ENCODE measurements at regions not wholly inside any gene's neighbourhood (a gene's known extent, or its start where the extent isn't known, plus 50 kb on each side); places are given as distances from the start of the nearest gene placed in this dataset.

DNA sequence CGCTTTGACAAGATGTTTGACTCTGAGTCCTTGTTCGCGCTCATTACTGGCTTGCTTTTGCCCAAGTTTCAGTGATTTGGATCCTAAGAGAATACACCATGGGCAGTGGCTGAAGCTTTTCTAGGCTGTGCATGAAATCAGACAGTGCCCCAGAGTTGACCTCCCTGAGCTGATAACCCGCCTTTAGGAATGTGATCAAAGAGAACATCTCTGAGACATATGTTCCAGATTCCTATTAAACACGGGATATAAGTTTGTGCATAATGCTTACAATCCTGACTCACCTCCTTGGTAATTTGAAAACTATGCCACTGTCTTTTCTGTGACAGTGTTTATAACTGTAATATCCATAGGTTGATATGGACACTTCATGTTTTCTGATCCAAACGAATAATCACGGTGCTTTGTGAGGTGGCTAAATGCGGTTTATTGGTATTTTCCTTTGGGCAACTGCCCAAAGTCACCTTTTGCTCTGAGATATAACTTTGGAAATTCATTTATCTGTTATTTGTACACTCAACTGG, 732.9 kb downstream of the MTRR start:
- DNase-seq = no peak
- Histone ChIP-seq H3K27ac (no peak overlapping the region), H3K4me1 (no peaks in the 10 kb centered on the region), H3K36me3 (no peaks in the 10 kb centered on the region), H3K27me3 (no peaks in the 10 kb centered on the region), H3K9me3 (no peaks in the 10 kb centered on the region), H3K4me3 (no peak overlapping the region)
- TF ChIP-seq, protein P1, sequence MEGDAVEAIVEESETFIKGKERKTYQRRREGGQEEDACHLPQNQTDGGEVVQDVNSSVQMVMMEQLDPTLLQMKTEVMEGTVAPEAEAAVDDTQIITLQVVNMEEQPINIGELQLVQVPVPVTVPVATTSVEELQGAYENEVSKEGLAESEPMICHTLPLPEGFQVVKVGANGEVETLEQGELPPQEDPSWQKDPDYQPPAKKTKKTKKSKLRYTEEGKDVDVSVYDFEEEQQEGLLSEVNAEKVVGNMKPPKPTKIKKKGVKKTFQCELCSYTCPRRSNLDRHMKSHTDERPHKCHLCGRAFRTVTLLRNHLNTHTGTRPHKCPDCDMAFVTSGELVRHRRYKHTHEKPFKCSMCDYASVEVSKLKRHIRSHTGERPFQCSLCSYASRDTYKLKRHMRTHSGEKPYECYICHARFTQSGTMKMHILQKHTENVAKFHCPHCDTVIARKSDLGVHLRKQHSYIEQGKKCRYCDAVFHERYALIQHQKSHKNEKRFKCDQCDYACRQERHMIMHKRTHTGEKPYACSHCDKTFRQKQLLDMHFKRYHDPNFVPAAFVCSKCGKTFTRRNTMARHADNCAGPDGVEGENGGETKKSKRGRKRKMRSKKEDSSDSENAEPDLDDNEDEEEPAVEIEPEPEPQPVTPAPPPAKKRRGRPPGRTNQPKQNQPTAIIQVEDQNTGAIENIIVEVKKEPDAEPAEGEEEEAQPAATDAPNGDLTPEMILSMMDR (IDR thresholded peaks at IDR 0.05) = no peak
- intact Hi-C loops (cut with DNase I; ENCODE audit: low total_unique reads) = no loop called here

DNA sequence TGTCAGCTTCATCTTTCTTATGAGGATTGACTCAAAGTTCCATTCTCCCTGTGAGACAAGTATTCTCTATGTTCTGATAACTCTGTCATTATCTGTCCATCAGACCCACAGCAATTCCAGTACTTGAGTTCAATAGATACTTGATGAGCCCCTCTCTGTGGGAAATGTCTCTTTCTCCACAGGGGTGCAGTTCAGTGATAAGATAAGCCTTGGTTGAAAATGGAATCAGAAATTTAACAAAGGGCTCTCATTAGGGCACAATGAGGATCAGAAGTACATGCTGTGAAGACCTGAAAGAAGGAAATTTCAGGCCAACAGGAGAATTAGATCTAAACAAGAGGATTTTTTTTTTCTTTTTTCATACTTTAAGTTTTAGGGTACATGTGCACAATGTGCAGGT, 737.3 kb downstream of the MTRR start:
- H3K4me3 ChIP-seq = no peak overlapping the region
- no peaks in the 10 kb centered on the region for H3K4me1 ChIP-seq
- no peak overlapping the region for H3K27ac ChIP-seq
- TF ChIP-seq, protein P1 (IDR thresholded peaks at IDR 0.05) = no peak
- no peaks in the 10 kb centered on the region for H3K36me3 ChIP-seq
- no peak for DNase-seq
- intact Hi-C loops (cut with DNase I; ENCODE audit: low total_unique reads) = no loop called here
- no peaks in the 10 kb centered on the region for H3K27me3 ChIP-seq
- no peaks in the 10 kb centered on the region for H3K9me3 ChIP-seq

DNA sequence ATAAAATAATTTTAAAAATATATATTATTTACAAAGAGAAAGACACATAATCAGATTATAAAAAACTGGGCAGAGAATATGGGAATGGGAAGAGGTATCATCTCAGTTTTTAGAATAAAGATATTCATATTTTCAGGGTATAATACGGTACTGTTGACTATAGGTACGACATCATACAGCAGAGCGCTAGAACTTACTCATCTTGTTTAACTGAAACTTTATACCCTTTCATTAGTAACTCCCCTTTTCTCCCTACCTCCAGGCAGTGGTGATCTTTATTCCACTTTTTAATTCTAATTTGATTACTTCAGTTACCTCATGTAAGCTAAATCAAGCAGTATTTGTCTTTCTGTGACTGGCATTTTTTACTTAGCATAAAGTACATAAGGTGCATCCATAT, 742.1 kb downstream of the MTRR start:
- intact Hi-C loops (cut with DNase I; ENCODE audit: low total_unique reads) = no loop called here
- no peak overlapping the region for H3K27ac ChIP-seq
- no peaks in the 10 kb centered on the region for H3K9me3 ChIP-seq
- H3K27me3 ChIP-seq = no peaks in the 10 kb centered on the region
- no peaks in the 10 kb centered on the region for H3K36me3 ChIP-seq
- no peaks in the 10 kb centered on the region for H3K4me1 ChIP-seq
- no peak overlapping the region for H3K4me3 ChIP-seq
- DNase-seq = no peak
- TF ChIP-seq, protein P1 (IDR thresholded peaks at IDR 0.05) = no peak

DNA sequence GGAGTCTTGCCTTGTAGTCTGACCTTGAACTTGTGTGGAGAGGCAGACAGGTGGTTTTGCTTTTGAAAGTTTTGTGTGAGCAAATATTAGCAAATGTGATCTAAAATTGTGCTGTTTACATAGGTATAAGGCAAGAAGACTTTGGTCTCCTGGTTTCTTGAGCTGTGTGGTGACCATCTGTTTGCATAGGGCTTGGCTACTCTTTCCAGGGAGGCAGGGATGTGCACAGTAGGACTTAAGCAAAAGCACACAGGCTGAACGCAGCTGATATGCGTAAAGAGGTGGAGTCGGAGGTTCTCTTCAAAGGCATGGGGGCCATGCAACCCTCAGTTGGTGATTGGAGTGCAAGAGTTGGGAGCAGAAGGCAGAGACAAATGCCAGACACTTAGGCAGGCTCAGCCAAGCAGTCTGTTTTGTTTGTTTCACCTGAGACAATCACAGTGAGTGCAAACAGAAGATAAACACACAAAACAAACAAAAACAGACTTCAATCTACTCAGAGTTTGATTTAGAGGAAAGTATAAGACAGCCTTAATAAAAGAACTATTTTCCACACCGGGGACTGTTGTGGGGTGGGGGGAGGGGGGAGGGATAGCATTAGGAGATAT, 744.2 kb downstream of the MTRR start:
- Histone ChIP-seq H3K27ac (no peak overlapping the region), H3K4me3 (no peak overlapping the region), H3K4me1 (no peaks in the 10 kb centered on the region), H3K27me3 (no peaks in the 10 kb centered on the region), H3K9me3 (no peaks in the 10 kb centered on the region), H3K36me3 (no peaks in the 10 kb centered on the region)
- no peak for DNase-seq
- intact Hi-C loops (cut with DNase I; ENCODE audit: low total_unique reads) = no loop called here
- TF ChIP-seq, protein P1 (IDR thresholded peaks at IDR 0.05) = no peak

DNA sequence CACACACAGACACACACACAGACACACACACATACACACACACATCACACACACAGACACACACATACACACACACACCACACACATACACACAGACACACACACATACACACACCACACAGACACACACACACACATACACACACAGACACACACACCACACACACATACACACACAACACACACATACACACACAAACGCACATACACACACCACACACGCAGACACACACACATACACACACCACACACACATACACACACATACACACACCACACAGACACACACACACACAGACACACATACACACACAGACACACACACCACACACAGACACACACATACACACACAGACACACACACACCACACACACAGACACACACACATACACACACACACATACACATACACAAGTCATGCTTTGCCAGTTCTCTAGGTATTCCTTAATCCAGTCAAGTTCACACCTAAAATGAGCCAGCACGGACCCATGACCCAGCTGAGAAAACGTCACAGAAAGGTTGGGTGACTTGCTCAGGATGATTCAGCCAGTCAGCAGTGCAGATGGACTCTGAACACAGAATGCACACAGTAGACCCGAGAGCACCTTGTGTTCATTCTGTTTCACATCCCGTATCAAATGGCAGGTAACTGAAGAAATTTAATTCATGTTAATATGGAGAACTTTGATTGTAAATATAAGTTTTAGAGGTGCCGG, 746.4 kb downstream of the MTRR start:
- Histone ChIP-seq H3K4me3 (no peak overlapping the region), H3K36me3 (no peaks in the 10 kb centered on the region), H3K4me1 (no peaks in the 10 kb centered on the region), H3K27ac (no peak overlapping the region), H3K9me3 (no peaks in the 10 kb centered on the region), H3K27me3 (no peaks in the 10 kb centered on the region)
- intact Hi-C loops (cut with DNase I; ENCODE audit: low total_unique reads) = no loop called here
- TF ChIP-seq, protein P1 (IDR thresholded peaks at IDR 0.05) = no peak
- no peak for DNase-seq

Data from tibial artery (tissue), 4 donors.